ENCODE measurements at regions not wholly inside any gene's neighbourhood (a gene's known extent, or its start where the extent isn't known, plus 50 kb on each side); places are given as distances from the start of the nearest gene placed in this dataset.

- TF ChIP-seq POLR2A (IDR thresholded peaks at IDR 0.05; ENCODE audit: borderline replicate concordance, extremely low read depth, insufficient read depth, insufficient read length) (no peak), SIN3A (IDR thresholded peaks at IDR 0.05; ENCODE audit: low read depth) (no peak), CTCF (IDR thresholded peaks at IDR 0.05 in 2 of 3, conservative IDR thresholded peaks at IDR 0.05 in 1 of 3; ENCODE audit: borderline replicate concordance in 1 of 3, insufficient read depth in 1 of 3, low read depth in 2 of 3, low read length in 2 of 3) (no peak), REST (IDR thresholded peaks at IDR 0.05; ENCODE audit: low read depth) (no peak), EZH2phosphoT487 (IDR thresholded peaks at IDR 0.05; ENCODE audit: borderline replicate concordance) (no peak)
- TF ChIP-seq, protein P1, sequence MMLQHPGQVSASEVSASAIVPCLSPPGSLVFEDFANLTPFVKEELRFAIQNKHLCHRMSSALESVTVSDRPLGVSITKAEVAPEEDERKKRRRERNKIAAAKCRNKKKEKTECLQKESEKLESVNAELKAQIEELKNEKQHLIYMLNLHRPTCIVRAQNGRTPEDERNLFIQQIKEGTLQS (IDR thresholded peaks at IDR 0.05) = no peak
These were observed 2074.3 kb downstream of the PCDH9 start for GRCh38 chr13:65155861-65156260.

All from HCT116 (cell line).